ENCODE measurements at regions not wholly inside any gene's neighbourhood (a gene's known extent, or its start where the extent isn't known, plus 50 kb on each side); places are given as distances from the start of the nearest gene placed in this dataset.
"Not testable (repeated sequence)": the region's sequence is repeated elsewhere in the genome, so short reads cannot be mapped to it uniquely, and the experiment has no call there.

- Histone ChIP-seq H3K9me3 (no peaks in the 10 kb centered on the region), H3K27ac (no peak overlapping the region), H3K36me3 (no peaks in the 10 kb centered on the region), H3K4me1 (no peaks in the 10 kb centered on the region), H3K27me3 (peaks cover 0 to 4% (median 0%) of the 10 kb centered on the region in 4 donors), H3K4me3 (no peak overlapping the region)
- TF ChIP-seq POLR2A (IDR thresholded peaks at IDR 0.05), result no peak
- TF ChIP-seq CTCF (IDR thresholded peaks at IDR 0.05), result peak in 1 of 6 experiments; percentile 23
- intact Hi-C loops (cut with DNase I), result no loop called here
- DNase-seq, result no peak
Observed at GRCh38 chrX:69424161-69424560, 80.0 kb upstream of the NALF2 start.

- intact Hi-C loops (cut with DNase I); H3K4me1 ChIP-seq; H3K27ac ChIP-seq; H3K27me3 ChIP-seq; H3K4me3 ChIP-seq; H3K36me3 ChIP-seq; H3K9me3 ChIP-seq; DNase-seq: not testable (repeated sequence)
- no CpG with 5 or more reads among the region's 19 CpGs for WGBS, 2 donors
Observed at GRCh38 chrX:69422208-69422607, 81.9 kb upstream of the NALF2 start.

- TF ChIP-seq POLR2A (IDR thresholded peaks at IDR 0.05) (no peak), CTCF (IDR thresholded peaks at IDR 0.05) (no peak)
- no peak for DNase-seq
- intact Hi-C loops (cut with DNase I), result no loop called here
- Histone ChIP-seq H3K27ac (no peak overlapping the region), H3K27me3 (no peaks in the 10 kb centered on the region), H3K9me3 (no peaks in the 10 kb centered on the region), H3K36me3 (no peaks in the 10 kb centered on the region), H3K4me3 (no peak overlapping the region), H3K4me1 (no peaks in the 10 kb centered on the region)
- 87 to 100% methylated on average over 1 of the region's 1 CpG for WGBS, 2 donors
Observed at GRCh38 chrX:69415698-69416097, 88.4 kb upstream of the NALF2 start.

- TF ChIP-seq POLR2A (IDR thresholded peaks at IDR 0.05) (no peak), CTCF (IDR thresholded peaks at IDR 0.05) (no peak)
- intact Hi-C loops (cut with DNase I), result no loop called here
- WGBS, 2 donors, result 77 to 92% methylated on average over 2 to 3 of the region's 3 CpGs
- H3K9me3 ChIP-seq, result no peaks in the 10 kb centered on the region
- no peak overlapping the region for H3K4me3 ChIP-seq
- H3K27ac ChIP-seq, result no peak overlapping the region
- no peaks in the 10 kb centered on the region for H3K36me3 ChIP-seq
- no peak for DNase-seq
- no peaks in the 10 kb centered on the region for H3K27me3 ChIP-seq
- no peaks in the 10 kb centered on the region for H3K4me1 ChIP-seq
Observed at GRCh38 chrX:69412661-69413060, 91.5 kb upstream of the NALF2 start.

GRCh38 chrX:69398881-69399280 lies 105.2 kb upstream of the NALF2 start:
- Histone ChIP-seq H3K4me1 (no peaks in the 10 kb centered on the region), H3K4me3 (no peak overlapping the region), H3K36me3 (no peaks in the 10 kb centered on the region), H3K27ac (no peak overlapping the region), H3K9me3 (no peaks in the 10 kb centered on the region), H3K27me3 (no peaks in the 10 kb centered on the region)
- TF ChIP-seq CTCF (IDR thresholded peaks at IDR 0.05) (no peak), POLR2A (IDR thresholded peaks at IDR 0.05) (no peak)
- no peak for DNase-seq
- intact Hi-C loops (cut with DNase I), result no loop called here

- DNase-seq, result no peak
- no peak overlapping the region for H3K27ac ChIP-seq
- H3K9me3 ChIP-seq, result no peaks in the 10 kb centered on the region
- H3K27me3 ChIP-seq, result no peaks in the 10 kb centered on the region
- TF ChIP-seq CTCF (IDR thresholded peaks at IDR 0.05) (no peak), POLR2A (IDR thresholded peaks at IDR 0.05) (no peak)
- no peaks in the 10 kb centered on the region for H3K4me1 ChIP-seq
- WGBS, 2 donors, result 54 to 66% methylated on average over 4 of the region's 4 CpGs
- H3K4me3 ChIP-seq, result no peak overlapping the region
- H3K36me3 ChIP-seq, result no peaks in the 10 kb centered on the region
- intact Hi-C loops (cut with DNase I), result no loop called here
Observed at GRCh38 chrX:69396916-69397315, 107.2 kb upstream of the NALF2 start.
